ENCODE measurements at regions not wholly inside any gene's neighbourhood (a gene's known extent, or its start where the extent isn't known, plus 50 kb on each side); places are given as distances from the start of the nearest gene placed in this dataset.

DNA sequence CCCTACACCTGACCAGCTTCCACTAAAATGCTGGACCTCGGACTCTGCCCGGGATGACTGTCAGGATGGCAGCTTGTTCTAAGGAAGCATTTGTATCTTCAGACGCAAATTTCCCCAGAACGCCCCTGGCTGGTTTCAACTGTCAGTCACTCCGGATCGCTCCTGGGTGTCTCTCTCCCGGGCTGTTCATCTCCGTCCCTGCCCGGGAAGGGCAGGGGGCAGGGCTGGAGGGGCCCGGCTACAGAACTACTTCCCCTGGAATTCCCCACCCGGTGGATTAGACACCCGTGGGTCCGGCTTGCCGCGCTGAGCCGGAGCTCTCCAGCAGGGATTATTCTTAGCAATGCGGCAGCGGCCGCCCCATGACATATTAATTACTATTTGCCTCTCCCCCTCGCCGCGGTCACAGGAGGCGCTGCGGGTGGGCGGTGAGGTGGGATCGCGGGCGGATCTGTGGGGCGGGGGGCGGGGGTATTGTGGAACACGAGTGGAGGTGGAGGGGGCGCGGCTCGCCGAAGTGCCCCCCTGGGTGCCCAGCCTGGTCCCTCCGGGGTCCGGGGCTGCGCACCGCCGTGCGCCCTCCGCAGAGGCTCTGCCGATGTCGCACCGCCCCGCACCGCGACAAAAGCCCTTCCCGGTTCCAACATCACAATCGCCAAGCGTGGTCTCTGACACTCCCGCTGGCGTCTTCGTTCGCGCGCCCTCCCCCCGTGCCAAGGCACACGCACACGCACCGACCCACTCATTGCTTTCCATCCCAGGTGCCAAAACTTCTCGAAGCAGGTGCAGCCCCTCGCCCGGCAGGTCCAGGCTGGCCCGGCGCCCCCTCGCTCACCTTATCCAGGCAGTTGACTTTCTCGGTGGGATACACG lies 276.1 kb upstream of the NEBL start:
- Histone ChIP-seq H3K27me3 (ENCODE audit: insufficient read depth, low read depth, low read length) (peaks cover 4% of the 10 kb centered on the region), H3K36me3 (ENCODE audit: insufficient read depth, low read length) (no peaks in the 10 kb centered on the region), H3K9me3 (ENCODE audit: low read length) (no peaks in the 10 kb centered on the region), H3K9me2 (ENCODE audit: insufficient read depth, low read length) (no peaks in the 10 kb centered on the region), H3K9ac (ENCODE audit: low read length) (peak overlapping the region; percentile 70), H2AFZ (ENCODE audit: low read depth, low read length) (peak overlapping the region; percentile 51), H3K27ac (ENCODE audit: low read length) (peak overlapping the region; percentile 47), H4K20me1 (ENCODE audit: insufficient read depth) (no peaks in the 10 kb centered on the region), H3K4me2 (ENCODE audit: low read length) (peak overlapping the region; percentile 84), H3K79me2 (replicated peaks; ENCODE audit: insufficient read depth, low read length) (no peaks in the 10 kb centered on the region), H3F3A (ENCODE audit: insufficient read depth, low read length, poor library complexity, severe bottlenecking) (no peaks in the 10 kb centered on the region), H3K4me3 (ENCODE audit: low read length) (peak overlapping the region; percentile 83)
- TF ChIP-seq, protein P1, sequence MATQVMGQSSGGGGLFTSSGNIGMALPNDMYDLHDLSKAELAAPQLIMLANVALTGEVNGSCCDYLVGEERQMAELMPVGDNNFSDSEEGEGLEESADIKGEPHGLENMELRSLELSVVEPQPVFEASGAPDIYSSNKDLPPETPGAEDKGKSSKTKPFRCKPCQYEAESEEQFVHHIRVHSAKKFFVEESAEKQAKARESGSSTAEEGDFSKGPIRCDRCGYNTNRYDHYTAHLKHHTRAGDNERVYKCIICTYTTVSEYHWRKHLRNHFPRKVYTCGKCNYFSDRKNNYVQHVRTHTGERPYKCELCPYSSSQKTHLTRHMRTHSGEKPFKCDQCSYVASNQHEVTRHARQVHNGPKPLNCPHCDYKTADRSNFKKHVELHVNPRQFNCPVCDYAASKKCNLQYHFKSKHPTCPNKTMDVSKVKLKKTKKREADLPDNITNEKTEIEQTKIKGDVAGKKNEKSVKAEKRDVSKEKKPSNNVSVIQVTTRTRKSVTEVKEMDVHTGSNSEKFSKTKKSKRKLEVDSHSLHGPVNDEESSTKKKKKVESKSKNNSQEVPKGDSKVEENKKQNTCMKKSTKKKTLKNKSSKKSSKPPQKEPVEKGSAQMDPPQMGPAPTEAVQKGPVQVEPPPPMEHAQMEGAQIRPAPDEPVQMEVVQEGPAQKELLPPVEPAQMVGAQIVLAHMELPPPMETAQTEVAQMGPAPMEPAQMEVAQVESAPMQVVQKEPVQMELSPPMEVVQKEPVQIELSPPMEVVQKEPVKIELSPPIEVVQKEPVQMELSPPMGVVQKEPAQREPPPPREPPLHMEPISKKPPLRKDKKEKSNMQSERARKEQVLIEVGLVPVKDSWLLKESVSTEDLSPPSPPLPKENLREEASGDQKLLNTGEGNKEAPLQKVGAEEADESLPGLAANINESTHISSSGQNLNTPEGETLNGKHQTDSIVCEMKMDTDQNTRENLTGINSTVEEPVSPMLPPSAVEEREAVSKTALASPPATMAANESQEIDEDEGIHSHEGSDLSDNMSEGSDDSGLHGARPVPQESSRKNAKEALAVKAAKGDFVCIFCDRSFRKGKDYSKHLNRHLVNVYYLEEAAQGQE (IDR thresholded peaks at IDR 0.05; ENCODE audit: borderline replicate concordance) = peak; percentile 24
- TF ChIP-seq POLR2AphosphoS5 (IDR thresholded peaks at IDR 0.05) (peak; percentile 55), MXI1 (conservative IDR thresholded peaks at IDR 0.05; ENCODE audit: poor library complexity, severe bottlenecking) (peak; percentile 61), RAD21 (conservative IDR thresholded peaks at IDR 0.05) (no peak)

- Histone ChIP-seq H2AFZ (ENCODE audit: low read depth, low read length) (peak overlapping the region; percentile 51), H3F3A (ENCODE audit: insufficient read depth, low read length, poor library complexity, severe bottlenecking) (no peaks in the 10 kb centered on the region), H3K79me2 (replicated peaks; ENCODE audit: insufficient read depth, low read length) (no peaks in the 10 kb centered on the region), H3K36me3 (ENCODE audit: insufficient read depth, low read length) (no peaks in the 10 kb centered on the region), H3K9me2 (ENCODE audit: insufficient read depth, low read length) (no peaks in the 10 kb centered on the region), H3K9me3 (ENCODE audit: low read length) (no peaks in the 10 kb centered on the region), H3K27me3 (ENCODE audit: insufficient read depth, low read depth, low read length) (peaks cover 4% of the 10 kb centered on the region), H3K4me3 (ENCODE audit: low read length) (peak overlapping the region; percentile 83), H3K4me2 (ENCODE audit: low read length) (peak overlapping the region; percentile 84), H3K27ac (ENCODE audit: low read length) (peak overlapping the region; percentile 47), H4K20me1 (ENCODE audit: insufficient read depth) (no peaks in the 10 kb centered on the region), H3K9ac (ENCODE audit: low read length) (peak overlapping the region; percentile 70)
- no peak for TF ChIP-seq MXI1 (conservative IDR thresholded peaks at IDR 0.05; ENCODE audit: poor library complexity, severe bottlenecking)
- TF ChIP-seq POLR2AphosphoS5 (IDR thresholded peaks at IDR 0.05) = no peak
- TF ChIP-seq RAD21 (conservative IDR thresholded peaks at IDR 0.05) = no peak
- TF ChIP-seq, protein P2, sequence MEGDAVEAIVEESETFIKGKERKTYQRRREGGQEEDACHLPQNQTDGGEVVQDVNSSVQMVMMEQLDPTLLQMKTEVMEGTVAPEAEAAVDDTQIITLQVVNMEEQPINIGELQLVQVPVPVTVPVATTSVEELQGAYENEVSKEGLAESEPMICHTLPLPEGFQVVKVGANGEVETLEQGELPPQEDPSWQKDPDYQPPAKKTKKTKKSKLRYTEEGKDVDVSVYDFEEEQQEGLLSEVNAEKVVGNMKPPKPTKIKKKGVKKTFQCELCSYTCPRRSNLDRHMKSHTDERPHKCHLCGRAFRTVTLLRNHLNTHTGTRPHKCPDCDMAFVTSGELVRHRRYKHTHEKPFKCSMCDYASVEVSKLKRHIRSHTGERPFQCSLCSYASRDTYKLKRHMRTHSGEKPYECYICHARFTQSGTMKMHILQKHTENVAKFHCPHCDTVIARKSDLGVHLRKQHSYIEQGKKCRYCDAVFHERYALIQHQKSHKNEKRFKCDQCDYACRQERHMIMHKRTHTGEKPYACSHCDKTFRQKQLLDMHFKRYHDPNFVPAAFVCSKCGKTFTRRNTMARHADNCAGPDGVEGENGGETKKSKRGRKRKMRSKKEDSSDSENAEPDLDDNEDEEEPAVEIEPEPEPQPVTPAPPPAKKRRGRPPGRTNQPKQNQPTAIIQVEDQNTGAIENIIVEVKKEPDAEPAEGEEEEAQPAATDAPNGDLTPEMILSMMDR (IDR thresholded peaks at IDR 0.05; ENCODE audit: poor library complexity, severe bottlenecking) = no peak
- TF ChIP-seq, protein P1 (IDR thresholded peaks at IDR 0.05; ENCODE audit: borderline replicate concordance) = no peak
- no peak for TF ChIP-seq EZH2 (IDR thresholded peaks at IDR 0.05; ENCODE audit: borderline replicate concordance, insufficient read depth, low read length, poor library complexity, severe bottlenecking)
- no peak for TF ChIP-seq TAF1 (IDR thresholded peaks at IDR 0.05; ENCODE audit: low read depth)
- TF ChIP-seq SMC3 (conservative IDR thresholded peaks at IDR 0.05; ENCODE audit: poor library complexity) = no peak
- no peak for TF ChIP-seq EP300 (conservative IDR thresholded peaks at IDR 0.05; ENCODE audit: poor library complexity, severe bottlenecking)
Measured at GRCh38 chr10:21172542-21172929, 275.4 kb upstream of the NEBL start.
